HG02970 (cell line): ENCODE measurements at regions not wholly inside any gene's neighbourhood (a gene's known extent, or its start where the extent isn't known, plus 50 kb on each side); places are given as distances from the start of the nearest gene placed in this dataset.
"Not testable (repeated sequence)": the region's sequence is repeated elsewhere in the genome, so short reads cannot be mapped to it uniquely, and the experiment has no call there.

Source experiments
- ATAC-seq: cut with Tn5 transposase; IDR thresholded peaks from one replicate; pipeline ENCODE4 v1.9.1; 2021; ENCODE audit warnings: mild to moderate bottlenecking, moderate library complexity, moderate number of reproducible peaks; ENCODE audit not compliant: unreplicated experiment, low FRiP score

DNA sequence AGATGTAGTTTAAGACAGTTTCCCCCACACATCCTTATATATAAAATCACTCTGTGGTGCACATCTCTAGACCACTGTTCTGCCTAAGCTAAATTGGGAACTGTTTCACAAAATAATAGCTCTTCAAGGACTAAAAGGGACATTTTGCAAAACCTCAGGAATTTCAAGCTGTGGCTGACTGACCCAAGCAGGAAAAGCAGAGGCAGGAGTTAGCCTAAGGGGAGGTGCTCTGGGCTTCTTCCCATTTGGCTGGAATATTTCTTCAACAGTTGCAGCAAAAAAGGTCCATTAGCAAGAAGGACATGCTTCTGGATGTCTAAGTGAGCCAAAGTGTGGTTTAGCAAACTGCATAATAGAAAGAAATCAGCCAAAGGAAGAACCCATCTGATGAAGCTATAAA lies 551.2 kb upstream of the ANKRD30A start:
- ATAC-seq = no peak

DNA sequence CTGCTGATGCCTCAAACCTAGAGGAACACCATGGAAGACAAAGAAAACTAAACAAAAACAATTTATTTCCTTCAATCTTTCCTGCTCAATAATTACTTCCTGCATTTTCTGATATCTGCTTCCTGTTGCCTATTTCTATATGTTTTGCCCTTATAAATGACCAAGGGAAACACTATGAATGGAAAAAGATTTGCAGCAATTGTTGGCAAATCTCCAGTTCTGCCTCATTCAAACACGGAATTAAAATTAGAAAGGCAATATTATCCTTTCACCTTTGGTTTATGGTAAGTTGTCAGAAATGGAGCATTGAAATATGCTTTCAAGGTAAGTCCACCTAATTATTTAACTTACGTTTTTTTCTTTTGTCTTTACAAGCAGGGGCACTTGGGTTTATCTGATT lies 552.2 kb upstream of the ANKRD30A start:
- no peak for ATAC-seq

DNA sequence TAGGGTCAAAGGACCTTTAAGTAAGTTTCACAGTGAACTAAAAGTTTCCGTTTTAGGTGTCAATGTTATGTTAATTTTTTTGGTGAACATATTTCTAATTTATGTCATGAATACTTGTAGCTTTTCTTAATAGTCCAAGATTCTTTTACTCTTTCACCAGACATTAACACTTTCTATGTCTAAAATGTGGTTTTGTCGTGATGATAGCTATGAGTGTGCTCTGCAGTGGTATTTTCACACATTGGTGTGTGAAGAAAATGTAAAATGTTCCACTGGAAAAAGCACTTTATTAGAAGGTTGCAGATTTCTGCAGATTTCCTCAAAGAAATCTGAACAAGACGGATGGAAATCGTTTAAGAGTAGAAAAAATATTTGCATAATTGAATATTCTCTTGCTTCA lies 561.0 kb upstream of the ANKRD30A start:
- no peak for ATAC-seq

DNA sequence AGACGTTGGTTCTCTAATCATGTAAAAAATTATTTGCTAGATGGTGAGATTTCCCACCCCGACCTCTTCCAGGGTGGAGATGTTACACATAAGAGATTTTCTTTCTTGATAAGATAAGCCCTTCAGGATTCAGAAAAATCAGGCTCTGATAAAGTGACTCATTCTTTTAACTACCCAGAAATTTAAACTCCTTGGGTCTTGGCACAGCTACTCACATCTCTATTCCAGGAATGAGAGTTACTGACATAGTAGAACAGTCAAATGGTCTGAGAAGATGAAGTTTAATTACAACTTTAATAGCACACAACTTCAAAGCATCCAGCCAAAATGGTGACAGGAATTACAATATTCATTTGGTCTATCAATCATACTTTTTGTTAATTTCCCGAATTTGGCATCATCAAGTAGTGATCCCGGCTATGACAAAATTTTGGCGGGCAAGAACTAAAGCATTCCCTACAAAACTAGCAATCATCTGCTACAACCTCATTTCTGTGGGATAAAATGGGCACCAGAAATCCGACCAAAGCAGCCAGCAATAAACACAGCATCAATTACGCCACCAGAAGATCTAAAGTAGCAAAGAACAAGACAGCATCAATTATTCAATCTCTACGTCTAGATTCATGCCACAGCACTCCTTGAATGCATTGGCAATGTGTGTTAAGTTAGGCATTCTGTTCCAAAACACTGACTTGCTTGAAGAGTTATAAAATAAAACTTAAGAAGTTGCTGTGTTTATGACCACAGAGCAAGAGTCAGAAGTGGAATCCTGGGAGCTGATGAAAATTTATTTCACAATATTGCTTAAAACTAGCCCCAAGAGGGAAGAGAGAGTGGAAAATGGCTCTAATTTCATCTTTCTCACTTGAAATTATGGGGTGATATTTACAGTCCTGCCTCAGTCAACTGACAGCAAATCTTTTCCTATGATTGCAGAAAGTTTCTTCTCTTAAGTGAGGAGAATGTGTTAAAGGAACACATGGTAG lies 565.7 kb upstream of the ANKRD30A start:
- no peak for ATAC-seq

DNA sequence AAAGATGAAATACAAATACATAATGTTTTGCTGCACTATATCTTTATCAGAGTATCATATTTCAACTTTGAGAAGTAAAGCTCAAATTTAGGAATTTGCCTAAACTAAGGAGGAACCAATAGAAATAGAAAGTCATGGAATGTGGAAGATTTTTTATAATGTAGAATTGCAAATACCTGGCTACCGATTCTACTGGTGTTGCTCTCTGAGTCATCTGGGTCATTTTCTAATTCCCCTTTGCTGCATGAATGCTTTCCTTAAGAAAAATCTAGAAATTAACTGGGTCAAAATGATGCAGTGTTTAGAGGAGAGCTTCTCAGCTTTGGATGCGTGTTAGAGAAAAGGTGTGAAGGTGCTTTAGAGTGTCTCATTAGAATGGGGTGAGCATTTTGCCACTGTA lies 568.9 kb upstream of the ANKRD30A start:
- ATAC-seq = no peak

DNA sequence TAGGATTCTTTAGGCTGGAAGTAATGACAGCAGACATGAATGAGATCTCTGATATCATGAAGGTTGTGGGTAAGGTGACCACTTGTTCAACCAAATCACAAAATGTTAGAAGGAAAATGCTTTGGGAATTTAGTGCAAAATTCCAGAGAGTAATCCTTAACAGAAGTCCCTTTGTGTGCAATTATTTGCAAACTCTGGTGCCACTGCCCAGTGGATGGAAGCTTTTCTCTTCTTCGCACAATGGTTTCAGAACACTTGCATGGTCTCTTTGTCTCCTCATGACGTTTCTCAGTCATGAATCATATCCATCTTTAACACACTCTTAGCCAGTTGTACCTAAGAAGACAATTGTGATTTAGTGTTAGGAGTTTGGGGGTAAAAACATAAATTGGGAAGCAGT lies 570.4 kb upstream of the ANKRD30A start:
- ATAC-seq = no peak

DNA sequence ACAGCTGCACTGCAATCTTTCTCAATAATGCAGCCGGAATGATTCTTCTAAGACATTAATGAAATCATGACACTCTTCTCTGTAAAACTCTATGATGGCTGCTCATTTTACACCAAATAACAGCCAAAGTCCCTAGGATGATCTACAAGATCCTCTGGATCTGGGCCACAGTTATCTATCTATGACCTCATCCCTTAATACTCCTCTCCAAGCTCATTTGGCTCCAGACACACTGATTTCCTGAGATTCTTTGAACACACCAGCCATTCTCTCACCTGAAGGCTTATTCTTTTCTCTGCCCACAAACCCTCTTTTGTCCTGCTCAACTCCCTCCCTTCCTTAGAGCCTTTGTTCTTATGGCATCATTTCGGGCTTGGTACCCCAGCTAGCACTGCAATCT lies 577.4 kb upstream of the ANKRD30A start:
- ATAC-seq = no peak

DNA sequence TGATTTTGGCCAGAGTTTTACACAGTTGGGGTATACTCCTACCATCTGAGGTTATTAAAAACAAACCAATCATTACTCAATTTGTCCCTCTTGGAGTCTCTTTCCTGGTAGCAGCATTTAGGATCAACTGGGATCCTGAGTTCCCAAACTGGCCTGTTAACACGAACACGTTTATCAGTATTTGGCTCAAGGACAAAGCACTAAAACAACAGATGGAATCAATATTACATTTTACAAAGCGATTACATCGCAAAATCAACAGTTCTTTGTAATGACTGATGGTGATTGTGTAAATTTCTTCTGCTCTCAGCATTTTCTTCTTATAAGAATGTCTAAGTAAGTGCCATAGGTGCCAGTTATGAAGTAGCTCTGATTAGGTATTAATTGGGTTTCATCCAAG lies 582.9 kb upstream of the ANKRD30A start:
- no peak for ATAC-seq

DNA sequence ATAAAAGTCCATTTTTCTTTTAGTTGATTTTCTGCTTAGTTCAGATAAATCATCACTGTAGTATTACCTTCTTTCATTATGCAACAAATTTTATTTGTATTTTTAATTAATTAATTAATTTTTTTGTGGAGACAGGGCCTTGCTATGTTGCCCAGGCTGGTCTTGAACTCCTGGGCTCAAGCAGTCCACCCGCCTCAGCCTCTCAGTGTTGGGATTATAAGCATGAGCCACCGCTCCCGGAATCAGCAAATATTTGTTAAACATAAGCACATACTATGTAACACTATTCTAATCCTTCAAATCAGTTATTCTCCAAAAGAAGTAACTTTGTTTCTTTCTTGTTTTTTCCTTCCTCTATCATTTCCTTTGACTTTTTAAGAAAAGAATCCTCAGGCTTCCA lies 584.8 kb upstream of the ANKRD30A start:
- ATAC-seq = no peak

DNA sequence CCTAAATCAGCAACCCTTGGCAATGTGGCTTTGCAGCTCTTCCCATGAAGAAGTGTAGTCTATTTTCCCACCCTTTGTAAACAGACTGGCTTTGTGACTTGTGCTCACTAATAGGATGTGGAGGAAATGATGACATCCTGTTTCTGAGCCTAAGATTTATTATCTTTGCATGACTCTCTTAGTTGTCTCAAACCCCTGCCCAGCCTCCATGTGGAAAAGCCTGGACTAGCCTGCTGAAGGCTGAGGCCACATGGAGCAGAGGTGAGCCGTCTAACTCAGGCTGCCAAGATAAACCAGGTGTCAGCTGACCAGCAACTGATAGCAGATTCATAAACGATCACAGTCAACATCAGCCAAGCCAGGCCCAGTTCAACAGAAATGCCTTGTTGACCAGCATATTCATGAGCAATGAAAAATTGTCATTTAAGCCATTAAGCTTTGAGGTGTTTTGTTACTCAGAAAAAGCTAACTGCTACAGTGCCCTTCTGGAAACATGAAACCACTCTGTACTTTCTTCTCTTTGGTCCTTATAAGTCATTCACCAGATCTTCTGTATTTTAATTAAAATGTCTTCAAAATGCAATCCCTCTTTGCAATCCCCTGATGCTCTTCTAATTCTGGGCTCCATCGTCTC lies 586.3 kb upstream of the ANKRD30A start:
- no peak for ATAC-seq

DNA sequence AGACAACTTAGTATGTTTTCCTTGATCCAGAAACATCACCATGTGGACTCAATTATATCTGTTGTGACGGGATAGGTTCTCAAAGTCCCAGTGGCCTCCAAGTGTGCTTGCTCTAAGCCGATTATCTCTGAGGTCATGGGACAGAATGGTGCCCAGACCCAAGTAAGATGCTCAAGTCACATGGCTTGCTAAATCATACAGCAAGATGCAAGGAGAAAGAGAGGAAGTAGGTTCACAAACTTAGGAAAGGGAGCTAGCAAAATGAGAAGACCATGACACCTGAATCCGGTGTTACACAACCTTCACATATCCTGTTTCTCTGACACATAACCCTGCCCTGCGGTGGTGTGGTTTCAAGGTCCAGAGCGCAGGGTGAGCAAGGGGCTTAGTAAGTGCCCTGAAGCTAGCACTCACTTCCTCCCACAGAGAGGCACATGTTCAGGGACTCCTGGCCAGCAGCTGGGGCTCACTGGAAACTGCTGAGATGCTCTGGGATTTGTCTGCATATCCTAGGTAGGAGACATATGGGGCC lies 590.9 kb upstream of the ANKRD30A start:
- peak; percentile 86 for ATAC-seq

DNA sequence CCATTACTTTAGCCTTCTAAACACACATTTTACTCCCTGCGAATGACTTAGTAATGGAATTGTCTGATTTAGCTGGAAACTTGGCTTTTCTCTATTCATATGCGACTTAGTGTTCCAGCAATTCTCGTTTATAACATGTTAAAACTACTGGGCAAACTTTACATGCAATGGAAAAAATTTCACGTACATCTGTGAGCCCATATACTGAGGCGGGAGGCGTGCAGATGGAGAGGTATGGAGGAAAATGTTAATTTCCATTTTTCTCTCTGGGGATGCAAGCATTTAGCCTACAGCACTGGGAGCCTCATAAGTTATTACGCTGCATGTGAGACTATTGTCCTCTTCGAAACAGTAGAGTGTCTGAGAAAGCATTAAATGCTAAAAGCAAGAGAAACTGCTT lies 591.5 kb upstream of the ANKRD30A start:
- no peak for ATAC-seq

DNA sequence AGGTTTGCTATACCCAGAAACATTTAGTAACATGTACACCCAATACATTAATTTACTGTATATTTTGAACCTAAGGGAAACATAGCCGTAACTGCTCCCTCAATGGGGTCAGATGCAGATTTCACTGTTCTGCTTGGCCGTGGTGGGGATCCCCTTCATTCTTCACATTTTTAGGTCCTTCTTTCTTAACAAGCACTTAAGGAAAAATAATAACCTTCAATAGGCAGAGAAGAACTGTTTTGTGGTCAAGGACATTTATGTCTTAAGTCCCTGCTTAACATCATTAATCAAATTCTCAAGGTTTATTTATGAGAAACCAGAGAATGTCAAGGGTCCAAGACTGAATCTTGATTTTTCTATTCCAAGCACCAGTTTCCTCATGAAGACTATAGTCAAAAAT lies 592.1 kb upstream of the ANKRD30A start:
- ATAC-seq = no peak

DNA sequence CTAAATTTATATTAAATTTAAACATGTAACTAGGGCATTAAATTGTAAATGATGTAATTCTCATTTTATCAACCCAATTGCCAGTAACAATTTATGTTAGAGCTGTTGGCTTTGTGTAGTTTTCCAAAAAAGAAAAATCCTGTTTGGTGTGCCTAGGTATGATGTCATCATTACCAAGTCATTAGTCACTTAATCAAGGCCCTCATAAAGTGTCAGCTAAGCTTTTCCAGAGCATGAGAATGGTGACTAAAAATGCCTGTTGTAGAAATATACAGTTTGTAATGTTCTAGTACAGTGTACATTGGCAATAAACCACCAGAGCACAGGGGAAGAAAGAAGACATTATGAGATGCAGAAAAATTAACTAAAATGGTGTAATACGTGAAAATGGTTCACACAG lies 593.8 kb upstream of the ANKRD30A start:
- no peak for ATAC-seq

DNA sequence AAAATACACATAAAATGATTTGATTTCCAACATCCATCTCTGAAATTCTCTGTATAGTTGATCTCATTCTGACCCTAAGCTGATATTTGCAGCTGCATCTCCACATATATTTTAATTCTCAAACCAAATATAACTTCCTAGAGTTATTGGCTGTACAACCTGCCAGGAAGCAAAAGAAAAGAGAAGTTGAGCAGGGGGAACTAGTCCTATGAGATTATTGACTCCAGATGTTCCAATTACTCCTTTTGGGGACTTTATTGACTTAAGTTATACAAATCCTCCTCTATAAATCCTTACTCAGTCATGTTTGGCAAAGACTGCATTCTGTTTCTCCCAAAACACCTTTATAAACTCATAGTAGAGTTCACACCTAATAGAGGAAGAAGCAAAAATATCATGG lies 599.4 kb upstream of the ANKRD30A start:
- no peak for ATAC-seq

DNA sequence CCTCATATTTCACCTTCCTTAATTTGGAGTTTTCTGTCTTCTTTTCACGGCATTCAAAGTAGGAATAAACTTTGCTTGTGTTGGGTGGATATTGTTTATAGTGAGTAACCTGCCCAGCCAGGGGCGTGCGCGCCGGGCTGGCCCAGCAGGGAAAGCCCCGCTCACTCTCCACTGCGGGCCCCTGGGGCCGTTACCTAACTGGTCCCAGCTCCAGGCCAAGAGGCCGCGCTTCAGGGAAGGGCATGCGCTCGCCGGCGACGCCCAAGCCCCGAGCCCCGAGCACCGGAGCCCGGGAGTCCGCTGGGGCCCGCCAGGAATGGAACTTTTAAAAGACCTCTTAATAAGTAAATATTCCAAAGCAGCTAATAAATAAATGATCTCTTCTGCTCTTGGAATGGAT lies 601.3 kb upstream of the ANKRD30A start:
- ATAC-seq = not testable (repeated sequence)

DNA sequence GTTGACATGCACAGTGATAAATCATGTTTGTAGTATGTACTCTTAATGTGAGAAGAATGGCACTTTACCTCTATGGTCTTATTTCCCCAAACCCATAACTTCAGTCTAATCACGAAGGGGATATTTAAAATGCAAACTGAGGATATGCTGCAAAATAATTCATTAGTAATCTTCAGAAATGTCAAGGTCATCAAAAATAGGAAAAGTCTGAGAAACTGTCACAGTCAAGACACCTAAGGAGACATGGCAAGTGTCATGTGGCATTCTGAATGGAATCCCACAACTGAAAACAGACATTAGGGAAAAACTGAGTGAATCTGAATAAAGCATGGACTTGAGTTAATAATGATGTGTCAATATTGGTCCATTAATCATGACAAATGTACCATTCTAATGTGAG lies 605.5 kb upstream of the ANKRD30A start:
- ATAC-seq = no peak

DNA sequence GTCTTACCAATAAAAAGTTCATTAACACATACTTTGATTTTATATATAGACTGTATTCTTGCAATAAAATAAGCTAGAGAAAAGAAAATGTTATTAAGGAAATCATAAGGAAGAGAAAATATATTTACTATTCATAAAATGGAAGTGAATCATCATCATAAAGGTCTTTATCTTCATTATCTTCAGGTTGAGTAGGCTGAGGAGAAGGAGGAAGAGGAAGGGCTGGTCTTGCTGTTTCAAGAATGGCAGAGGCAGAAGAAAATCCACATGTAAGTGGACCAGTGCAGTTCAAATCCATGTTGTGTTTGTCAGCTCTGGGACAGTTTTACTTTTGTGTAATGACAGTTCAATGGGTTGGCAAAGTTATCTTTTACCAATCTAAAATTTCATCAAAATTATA lies 609.1 kb upstream of the ANKRD30A start:
- no peak for ATAC-seq

DNA sequence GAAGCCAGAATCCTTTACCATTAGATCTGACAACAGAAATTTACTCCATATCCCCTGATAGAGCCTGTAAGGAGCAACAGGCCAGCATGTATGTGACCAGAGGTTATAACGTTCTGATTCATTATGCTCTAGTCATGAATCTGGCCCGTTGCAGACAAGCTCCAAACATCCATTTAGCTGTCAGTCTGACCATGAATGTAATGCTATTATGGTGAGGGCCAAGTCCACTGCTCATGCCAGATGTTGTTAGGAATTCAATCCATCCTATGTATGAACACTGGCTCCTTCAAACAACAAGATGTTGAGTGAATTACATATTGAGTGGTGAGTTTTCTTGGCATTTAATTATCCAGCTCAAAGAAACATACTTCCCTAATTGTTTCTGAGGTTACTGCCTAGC lies 610.1 kb upstream of the ANKRD30A start:
- no peak for ATAC-seq

DNA sequence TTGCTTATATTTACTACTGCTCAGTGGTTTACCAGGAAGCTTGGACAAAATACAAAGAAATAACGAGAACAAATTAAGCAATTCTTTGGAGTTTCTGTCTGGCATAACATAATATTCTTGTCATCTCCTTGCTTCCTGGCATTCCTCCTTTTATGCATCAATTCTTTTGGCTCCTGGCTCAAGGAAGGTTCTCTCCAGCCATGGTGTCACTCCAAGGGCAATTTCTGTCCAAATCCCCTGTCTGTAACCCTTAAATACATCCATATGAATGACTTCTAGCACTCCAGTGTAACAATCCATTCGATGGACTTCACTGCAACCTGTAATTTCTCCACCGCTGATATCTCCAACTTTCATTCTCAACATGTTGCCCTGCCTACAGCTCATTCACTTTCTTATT lies 617.7 kb upstream of the ANKRD30A start:
- no peak for ATAC-seq

DNA sequence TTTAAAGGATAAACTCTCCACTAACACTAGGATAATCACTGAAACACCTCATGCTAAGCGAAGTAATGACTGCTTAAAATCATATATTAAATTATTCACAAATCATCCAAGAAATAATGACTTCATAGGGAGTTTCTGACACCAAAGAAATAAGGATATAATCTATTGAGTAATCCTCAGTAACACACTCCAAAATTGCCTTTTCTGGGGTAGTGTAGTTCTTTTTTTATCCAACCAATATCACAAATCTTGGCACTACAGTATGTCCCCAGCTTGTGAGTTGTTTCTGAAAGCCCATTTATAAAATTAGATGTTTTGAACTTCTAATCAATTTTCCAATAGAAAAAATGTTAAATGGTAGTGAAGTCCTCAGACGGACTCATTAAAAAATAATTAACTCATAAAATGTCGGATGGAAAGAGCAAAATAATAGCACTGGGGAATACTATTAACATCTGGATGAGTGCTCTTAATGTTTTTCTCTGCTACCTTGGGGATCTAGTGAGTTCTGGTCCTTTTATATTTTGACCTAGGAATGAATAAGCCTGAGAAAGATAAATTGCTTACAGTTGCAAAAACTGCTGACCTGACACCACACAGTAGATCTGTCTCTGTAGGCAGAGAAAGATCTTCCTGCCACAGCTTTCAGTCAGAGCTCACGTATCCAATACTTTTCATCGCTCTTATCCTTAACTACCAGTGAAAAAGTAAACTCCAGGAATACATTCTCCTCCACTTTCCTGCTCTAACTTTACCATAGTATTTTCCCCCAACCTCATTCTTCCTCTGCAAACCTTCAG lies 618.5 kb upstream of the ANKRD30A start:
- no peak for ATAC-seq
